ENCODE measurements at regions not wholly inside any gene's neighbourhood (a gene's known extent, or its start where the extent isn't known, plus 50 kb on each side); places are given as distances from the start of the nearest gene placed in this dataset.

DNA sequence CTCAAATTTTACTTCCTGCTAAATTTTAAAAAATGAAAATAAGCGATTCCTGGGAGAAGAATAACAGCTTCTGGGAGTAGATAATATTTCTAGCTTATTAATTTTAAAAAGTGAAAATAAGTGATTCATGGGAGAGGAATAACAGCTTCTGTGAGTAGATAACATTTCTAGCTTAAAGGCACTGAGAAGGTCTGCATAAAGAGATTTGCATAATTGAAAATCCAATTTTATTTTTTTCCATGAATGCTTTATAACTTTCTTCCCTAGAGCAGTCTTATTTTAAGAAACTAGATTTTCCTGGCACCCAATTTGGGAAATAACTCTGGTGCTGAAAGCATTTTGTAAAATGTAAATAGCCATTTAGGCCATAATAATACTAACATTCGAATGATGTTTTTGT lies 65.9 kb upstream of the ASTN2 start:
- Histone ChIP-seq H3K27me3 (no peaks in the 10 kb centered on the region), H3K36me3 (no peaks in the 10 kb centered on the region), H3K4me3 (ENCODE audit: low read depth, low read length) (no peak overlapping the region), H3K4me1 (no peaks in the 10 kb centered on the region), H3K9me3 (no peaks in the 10 kb centered on the region)
- DNase-seq: no peak
- TF ChIP-seq, protein P1, sequence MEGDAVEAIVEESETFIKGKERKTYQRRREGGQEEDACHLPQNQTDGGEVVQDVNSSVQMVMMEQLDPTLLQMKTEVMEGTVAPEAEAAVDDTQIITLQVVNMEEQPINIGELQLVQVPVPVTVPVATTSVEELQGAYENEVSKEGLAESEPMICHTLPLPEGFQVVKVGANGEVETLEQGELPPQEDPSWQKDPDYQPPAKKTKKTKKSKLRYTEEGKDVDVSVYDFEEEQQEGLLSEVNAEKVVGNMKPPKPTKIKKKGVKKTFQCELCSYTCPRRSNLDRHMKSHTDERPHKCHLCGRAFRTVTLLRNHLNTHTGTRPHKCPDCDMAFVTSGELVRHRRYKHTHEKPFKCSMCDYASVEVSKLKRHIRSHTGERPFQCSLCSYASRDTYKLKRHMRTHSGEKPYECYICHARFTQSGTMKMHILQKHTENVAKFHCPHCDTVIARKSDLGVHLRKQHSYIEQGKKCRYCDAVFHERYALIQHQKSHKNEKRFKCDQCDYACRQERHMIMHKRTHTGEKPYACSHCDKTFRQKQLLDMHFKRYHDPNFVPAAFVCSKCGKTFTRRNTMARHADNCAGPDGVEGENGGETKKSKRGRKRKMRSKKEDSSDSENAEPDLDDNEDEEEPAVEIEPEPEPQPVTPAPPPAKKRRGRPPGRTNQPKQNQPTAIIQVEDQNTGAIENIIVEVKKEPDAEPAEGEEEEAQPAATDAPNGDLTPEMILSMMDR (IDR thresholded peaks at IDR 0.05; ENCODE audit: low read depth, low read length): no peak

DNA sequence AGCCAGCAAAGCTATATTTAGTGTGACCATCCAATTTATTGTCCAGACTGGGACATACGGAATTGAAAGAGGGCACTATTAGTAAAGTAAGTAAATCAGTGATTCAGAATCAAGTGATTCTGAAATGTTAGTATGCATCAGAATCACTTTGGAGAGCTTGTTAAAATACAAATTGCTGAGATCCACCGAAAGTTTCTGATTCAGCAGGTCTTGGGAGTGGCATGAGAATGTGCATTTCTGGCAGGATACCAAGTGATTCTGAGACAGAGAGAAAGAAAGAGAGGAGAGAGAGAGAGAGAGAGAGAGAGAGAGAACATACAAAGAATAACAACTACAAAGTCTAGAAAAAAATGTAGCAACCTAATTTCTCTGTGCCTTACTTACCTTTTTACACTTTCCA lies 65.4 kb upstream of the ASTN2 start:
- TF ChIP-seq, protein P1 (IDR thresholded peaks at IDR 0.05; ENCODE audit: low read depth, low read length): no peak
- DNase-seq: no peak
- Histone ChIP-seq H3K36me3 (no peaks in the 10 kb centered on the region), H3K9me3 (no peaks in the 10 kb centered on the region), H3K27me3 (no peaks in the 10 kb centered on the region), H3K4me1 (no peaks in the 10 kb centered on the region), H3K4me3 (ENCODE audit: low read depth, low read length) (no peak overlapping the region)

GRCh38 chr9:117473293-117473692 lies 58.4 kb upstream of the ASTN2 start:
- H3K4me3 ChIP-seq (ENCODE audit: low read depth, low read length): no peak overlapping the region
- TF ChIP-seq, protein P1 (IDR thresholded peaks at IDR 0.05; ENCODE audit: low read depth, low read length): no peak
- H3K36me3 ChIP-seq: no peaks in the 10 kb centered on the region
- no peaks in the 10 kb centered on the region for H3K4me1 ChIP-seq
- H3K9me3 ChIP-seq: no peaks in the 10 kb centered on the region
- DNase-seq: no peak
- no peaks in the 10 kb centered on the region for H3K27me3 ChIP-seq

- Histone ChIP-seq H3K27me3 (no peaks in the 10 kb centered on the region), H3K9me3 (no peaks in the 10 kb centered on the region), H3K36me3 (no peaks in the 10 kb centered on the region), H3K4me1 (no peaks in the 10 kb centered on the region), H3K4me3 (ENCODE audit: low read depth, low read length) (no peak overlapping the region)
- no peak for DNase-seq
- TF ChIP-seq, protein P1 (IDR thresholded peaks at IDR 0.05; ENCODE audit: low read depth, low read length): no peak
These were observed 56.0 kb upstream of the ASTN2 start for GRCh38 chr9:117470902-117471301.

- H3K4me3 ChIP-seq (ENCODE audit: low read depth, low read length): no peak overlapping the region
- no peaks in the 10 kb centered on the region for H3K36me3 ChIP-seq
- DNase-seq: no peak
- TF ChIP-seq, protein P1 (IDR thresholded peaks at IDR 0.05; ENCODE audit: low read depth, low read length): no peak
- H3K4me1 ChIP-seq: no peaks in the 10 kb centered on the region
- H3K27me3 ChIP-seq: no peaks in the 10 kb centered on the region
- H3K9me3 ChIP-seq: no peaks in the 10 kb centered on the region
These were observed 55.6 kb upstream of the ASTN2 start for GRCh38 chr9:117470455-117470854.

DNA sequence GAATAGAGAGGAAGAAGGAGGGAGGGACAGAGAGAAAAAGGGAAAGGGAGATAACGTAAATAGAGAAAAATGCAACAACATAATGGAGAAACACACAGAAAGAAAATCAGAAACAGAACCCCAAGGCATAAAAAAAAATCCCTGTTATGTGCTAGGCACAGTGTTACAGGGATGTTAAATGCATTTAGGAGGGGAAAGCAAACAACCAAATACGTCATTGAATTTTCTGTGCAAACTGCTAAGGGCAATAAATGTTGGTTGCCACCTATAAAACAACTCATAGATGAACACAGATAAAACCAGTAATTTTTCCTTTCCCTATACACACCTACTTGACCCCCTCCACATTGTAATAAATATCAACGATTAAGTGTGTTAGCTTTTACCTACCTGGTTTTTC lies 51.3 kb upstream of the ASTN2 start:
- TF ChIP-seq, protein P1 (IDR thresholded peaks at IDR 0.05; ENCODE audit: low read depth, low read length): no peak
- no peak for DNase-seq
- no peaks in the 10 kb centered on the region for H3K27me3 ChIP-seq
- H3K4me3 ChIP-seq (ENCODE audit: low read depth, low read length): no peak overlapping the region
- H3K4me1 ChIP-seq: no peaks in the 10 kb centered on the region; the same call in 1 of the 2 replicates
- no peaks in the 10 kb centered on the region for H3K36me3 ChIP-seq
- no peaks in the 10 kb centered on the region for H3K9me3 ChIP-seq
